ENCODE measurements at regions not wholly inside any gene's neighbourhood (a gene's known extent, or its start where the extent isn't known, plus 50 kb on each side); places are given as distances from the start of the nearest gene placed in this dataset.

- TF ChIP-seq, protein P1, sequence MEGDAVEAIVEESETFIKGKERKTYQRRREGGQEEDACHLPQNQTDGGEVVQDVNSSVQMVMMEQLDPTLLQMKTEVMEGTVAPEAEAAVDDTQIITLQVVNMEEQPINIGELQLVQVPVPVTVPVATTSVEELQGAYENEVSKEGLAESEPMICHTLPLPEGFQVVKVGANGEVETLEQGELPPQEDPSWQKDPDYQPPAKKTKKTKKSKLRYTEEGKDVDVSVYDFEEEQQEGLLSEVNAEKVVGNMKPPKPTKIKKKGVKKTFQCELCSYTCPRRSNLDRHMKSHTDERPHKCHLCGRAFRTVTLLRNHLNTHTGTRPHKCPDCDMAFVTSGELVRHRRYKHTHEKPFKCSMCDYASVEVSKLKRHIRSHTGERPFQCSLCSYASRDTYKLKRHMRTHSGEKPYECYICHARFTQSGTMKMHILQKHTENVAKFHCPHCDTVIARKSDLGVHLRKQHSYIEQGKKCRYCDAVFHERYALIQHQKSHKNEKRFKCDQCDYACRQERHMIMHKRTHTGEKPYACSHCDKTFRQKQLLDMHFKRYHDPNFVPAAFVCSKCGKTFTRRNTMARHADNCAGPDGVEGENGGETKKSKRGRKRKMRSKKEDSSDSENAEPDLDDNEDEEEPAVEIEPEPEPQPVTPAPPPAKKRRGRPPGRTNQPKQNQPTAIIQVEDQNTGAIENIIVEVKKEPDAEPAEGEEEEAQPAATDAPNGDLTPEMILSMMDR (conservative IDR thresholded peaks at IDR 0.05; ENCODE audit: low read depth) = no peak
- H3K27ac ChIP-seq = no peak overlapping the region
- CTCF ChIA-PET = no interaction called here
- no peak for DNase-seq (ENCODE audit: low spot score)
- POLR2A ChIA-PET (ENCODE audit: low non-redundant PET) = no interaction called here
These were observed 184.2 kb downstream of the ANKRD60 start for GRCh38 chr20:58044286-58044685.

DNA sequence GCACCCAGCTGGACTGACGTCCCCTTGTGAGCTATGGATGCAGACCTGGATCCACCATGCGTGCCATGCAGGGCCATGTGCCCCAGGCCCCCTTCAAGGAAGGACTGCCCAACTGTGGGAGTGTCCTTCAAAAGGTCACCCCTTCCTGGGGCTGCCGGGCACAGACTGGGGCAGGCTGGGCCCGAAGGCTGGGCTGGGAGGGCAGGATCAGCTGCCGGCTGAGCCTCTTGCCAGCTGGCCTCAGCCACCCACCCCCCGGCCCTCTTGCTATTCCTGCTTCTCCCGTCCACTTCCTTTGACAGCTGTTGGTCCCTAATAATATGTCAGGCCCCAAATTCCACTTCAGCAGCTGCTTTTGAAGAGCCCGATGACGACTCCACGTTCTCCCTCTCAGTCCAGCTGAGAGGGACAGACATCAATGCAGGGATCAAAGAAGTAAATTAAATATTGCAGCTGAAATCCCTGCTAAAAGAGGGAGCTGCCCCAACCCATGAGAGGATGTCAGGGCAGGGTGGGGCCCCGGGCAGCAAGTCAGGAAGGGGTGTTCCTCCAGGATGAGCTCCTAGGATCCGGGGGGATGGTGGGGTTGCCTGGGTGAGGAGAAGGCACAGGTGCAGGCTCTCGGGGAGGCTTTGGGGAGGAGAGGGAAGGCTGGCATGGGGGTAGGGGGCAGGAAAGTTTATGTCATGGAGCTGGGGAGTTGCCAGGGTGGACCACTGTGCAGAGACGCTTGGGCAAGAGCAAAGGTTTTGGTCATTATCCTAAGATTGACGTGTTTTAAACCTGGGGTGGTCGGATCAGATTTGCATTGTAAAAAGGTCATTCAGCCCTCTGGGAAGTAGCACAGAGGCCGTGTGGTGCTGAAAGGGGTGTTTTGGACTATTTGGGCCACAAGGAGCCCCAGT, 185.0 kb downstream of the ANKRD60 start:
- no peak overlapping the region for H3K27ac ChIP-seq
- TF ChIP-seq, protein P1 (conservative IDR thresholded peaks at IDR 0.05; ENCODE audit: low read depth) = no peak
- CTCF ChIA-PET = interaction anchor here (0.5 to 0.7 kb wide), 4 partner anchors 9 to 58 kb away, joined by 3 to 4 read pairs (median 3); no protein-coding TSS in a partner anchor
- POLR2A ChIA-PET (ENCODE audit: low non-redundant PET) = interaction anchor here (0.6 kb wide), 1 partner anchor 282 kb away, joined by 6 read pairs; no protein-coding TSS in a partner anchor
- DNase-seq (ENCODE audit: low spot score) = no peak

- TF ChIP-seq, protein P1 (conservative IDR thresholded peaks at IDR 0.05; ENCODE audit: low read depth) = no peak
- DNase-seq (ENCODE audit: low spot score) = no peak
- CTCF ChIA-PET = interaction anchor here (0.7 kb wide), 1 partner anchor 10 kb away, joined by 3 read pairs; no protein-coding TSS in a partner anchor
- POLR2A ChIA-PET (ENCODE audit: low non-redundant PET) = interaction anchor here (0.6 kb wide), 1 partner anchor 282 kb away, joined by 6 read pairs; no protein-coding TSS in a partner anchor
- H3K27ac ChIP-seq = no peak overlapping the region
These were observed 185.9 kb downstream of the ANKRD60 start for GRCh38 chr20:58042591-58042990.

GRCh38 chr20:58040447-58041290, 187.8 kb downstream of the ANKRD60 start:
- POLR2A ChIA-PET (ENCODE audit: low non-redundant PET) = no interaction called here
- DNase-seq (ENCODE audit: low spot score) = no peak
- TF ChIP-seq, protein P1 (conservative IDR thresholded peaks at IDR 0.05; ENCODE audit: low read depth) = no peak
- CTCF ChIA-PET = interaction anchor here (0.8 kb wide), 1 partner anchor 35 kb away, joined by 3 read pairs; no protein-coding TSS in a partner anchor
- no peak overlapping the region for H3K27ac ChIP-seq

- ChIA-PET POLR2A (ENCODE audit: low non-redundant PET) (no interaction called here), CTCF (interaction anchor here (0.8 kb wide), 1 partner anchor 9 kb away, joined by 4 read pairs; no protein-coding TSS in a partner anchor)
- H3K27ac ChIP-seq = no peak overlapping the region
- DNase-seq (ENCODE audit: low spot score) = no peak
- TF ChIP-seq, protein P1 (conservative IDR thresholded peaks at IDR 0.05; ENCODE audit: low read depth) = no peak
These were observed 189.0 kb downstream of the ANKRD60 start for GRCh38 chr20:58039274-58040092.

Measured in RWPE1 (cell line).